ENCODE measurements at regions not wholly inside any gene's neighbourhood (a gene's known extent, or its start where the extent isn't known, plus 50 kb on each side); places are given as distances from the start of the nearest gene placed in this dataset.

DNA sequence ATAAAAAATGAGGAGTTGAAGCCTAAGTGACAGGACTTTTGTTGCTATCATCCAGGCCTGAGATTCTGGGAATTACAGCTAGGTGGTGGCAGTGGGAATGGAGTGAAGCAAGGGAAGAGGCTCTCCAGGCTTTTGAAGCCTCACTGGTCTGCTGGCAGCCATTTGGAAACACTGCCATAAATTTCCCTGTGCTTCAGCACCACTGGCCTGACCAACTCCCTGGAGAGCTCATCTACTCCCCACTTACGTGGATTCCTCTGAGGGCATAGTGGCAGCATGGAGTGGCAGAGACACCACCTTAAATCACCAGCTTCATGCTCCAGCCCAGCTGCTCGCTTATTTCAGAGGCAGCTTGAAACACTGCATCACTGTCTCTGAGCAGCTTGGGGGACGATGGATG lies 518.2 kb downstream of the TLR4 start:
- no peak overlapping the region for H3K4me3 ChIP-seq (ENCODE audit: low read depth, low read length)
- H3K27ac ChIP-seq: no peak overlapping the region

DNA sequence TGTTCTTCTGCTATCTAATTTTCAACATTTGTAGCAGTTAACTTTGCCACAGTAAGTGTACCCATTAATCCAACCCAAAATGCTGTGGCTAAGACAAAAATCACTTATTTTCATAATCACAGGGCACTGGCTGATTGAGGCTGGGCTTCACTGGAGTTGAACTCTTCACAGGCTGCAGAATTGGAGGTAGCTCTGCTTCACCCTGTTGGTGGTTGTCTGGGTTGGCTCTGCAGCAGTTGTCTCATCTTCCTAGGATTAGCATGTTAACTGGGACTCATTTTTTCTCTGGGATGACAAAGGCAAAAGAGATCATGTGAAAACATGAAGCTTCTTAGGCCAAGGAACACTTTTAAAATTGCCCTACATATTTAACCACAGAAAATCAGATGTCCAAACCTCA lies 518.9 kb downstream of the TLR4 start:
- H3K4me3 ChIP-seq (ENCODE audit: low read depth, low read length): no peak overlapping the region
- H3K27ac ChIP-seq: no peak overlapping the region
- DNase-seq: no peak
- H3K27me3 ChIP-seq (replicated peaks): no peaks in the 10 kb centered on the region
- TF ChIP-seq, protein P1, sequence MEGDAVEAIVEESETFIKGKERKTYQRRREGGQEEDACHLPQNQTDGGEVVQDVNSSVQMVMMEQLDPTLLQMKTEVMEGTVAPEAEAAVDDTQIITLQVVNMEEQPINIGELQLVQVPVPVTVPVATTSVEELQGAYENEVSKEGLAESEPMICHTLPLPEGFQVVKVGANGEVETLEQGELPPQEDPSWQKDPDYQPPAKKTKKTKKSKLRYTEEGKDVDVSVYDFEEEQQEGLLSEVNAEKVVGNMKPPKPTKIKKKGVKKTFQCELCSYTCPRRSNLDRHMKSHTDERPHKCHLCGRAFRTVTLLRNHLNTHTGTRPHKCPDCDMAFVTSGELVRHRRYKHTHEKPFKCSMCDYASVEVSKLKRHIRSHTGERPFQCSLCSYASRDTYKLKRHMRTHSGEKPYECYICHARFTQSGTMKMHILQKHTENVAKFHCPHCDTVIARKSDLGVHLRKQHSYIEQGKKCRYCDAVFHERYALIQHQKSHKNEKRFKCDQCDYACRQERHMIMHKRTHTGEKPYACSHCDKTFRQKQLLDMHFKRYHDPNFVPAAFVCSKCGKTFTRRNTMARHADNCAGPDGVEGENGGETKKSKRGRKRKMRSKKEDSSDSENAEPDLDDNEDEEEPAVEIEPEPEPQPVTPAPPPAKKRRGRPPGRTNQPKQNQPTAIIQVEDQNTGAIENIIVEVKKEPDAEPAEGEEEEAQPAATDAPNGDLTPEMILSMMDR (IDR thresholded peaks at IDR 0.05; ENCODE audit: low read depth, low read length, missing control alignments): no peak
- no peaks in the 10 kb centered on the region for H3K36me3 ChIP-seq (replicated peaks)
- in situ Hi-C loops (cut with HindIII; ENCODE audit: low pct_ligation_motif_present, low sequenced_read_pairs): no loop called here

More for the DNA sequence above, 518.2 kb downstream of the TLR4 start:
- H3K27me3 ChIP-seq (replicated peaks): no peaks in the 10 kb centered on the region
- no peak for DNase-seq
- H3K36me3 ChIP-seq (replicated peaks): no peaks in the 10 kb centered on the region
- TF ChIP-seq, protein P1 (IDR thresholded peaks at IDR 0.05; ENCODE audit: low read depth, low read length, missing control alignments): no peak
- in situ Hi-C loops (cut with HindIII; ENCODE audit: low pct_ligation_motif_present, low sequenced_read_pairs): no loop called here

DNA sequence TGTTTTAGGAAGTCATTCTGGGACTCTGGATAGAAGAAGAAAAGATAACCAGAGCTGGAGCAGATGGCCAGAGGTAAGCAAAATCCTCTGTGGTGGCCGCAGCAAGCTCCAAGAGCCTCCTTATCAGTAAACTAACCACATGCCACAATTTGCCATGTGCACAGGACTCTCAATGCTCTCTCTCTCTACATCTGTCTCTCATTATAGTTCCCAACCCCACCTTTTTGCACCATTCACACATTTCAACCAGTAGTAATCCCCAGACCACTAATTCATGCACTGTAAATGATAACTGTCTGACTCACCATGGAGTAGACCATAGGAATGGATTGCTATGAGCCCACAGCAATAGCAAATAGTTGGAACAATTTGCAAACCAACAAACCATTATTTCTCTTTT lies 526.1 kb downstream of the TLR4 start:
- TF ChIP-seq, protein P1 (IDR thresholded peaks at IDR 0.05; ENCODE audit: low read depth, low read length, missing control alignments): no peak
- Histone ChIP-seq H3K36me3 (replicated peaks) (no peaks in the 10 kb centered on the region), H3K27ac (no peak overlapping the region), H3K27me3 (replicated peaks) (no peaks in the 10 kb centered on the region), H3K4me3 (ENCODE audit: low read depth, low read length) (no peak overlapping the region)
- in situ Hi-C loops (cut with HindIII; ENCODE audit: low pct_ligation_motif_present, low sequenced_read_pairs): no loop called here
- no peak for DNase-seq

DNA sequence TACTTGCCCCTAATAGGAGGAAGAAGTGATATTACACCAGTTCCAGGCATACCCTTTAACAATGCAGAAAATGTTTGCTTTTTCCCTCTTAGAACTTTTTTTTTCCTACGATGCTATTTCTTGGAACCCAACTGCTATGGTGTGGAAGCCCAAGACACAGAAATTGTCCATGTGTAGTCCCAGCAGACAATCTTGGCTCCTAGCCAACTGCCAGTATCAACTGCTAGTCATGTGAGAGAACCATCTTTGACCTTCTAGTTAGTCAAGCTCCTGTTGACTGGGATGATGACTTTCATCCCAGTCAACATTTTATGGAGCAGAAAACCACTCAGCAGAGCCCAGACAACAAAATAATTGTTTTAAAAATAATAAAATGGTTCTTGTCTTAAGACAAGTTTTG lies 532.4 kb downstream of the TLR4 start:
- no peak overlapping the region for H3K27ac ChIP-seq
- H3K4me3 ChIP-seq (ENCODE audit: low read depth, low read length): no peak overlapping the region
- in situ Hi-C loops (cut with HindIII; ENCODE audit: low pct_ligation_motif_present, low sequenced_read_pairs): no loop called here
- DNase-seq: no peak
- no peaks in the 10 kb centered on the region for H3K36me3 ChIP-seq (replicated peaks)
- TF ChIP-seq, protein P1 (IDR thresholded peaks at IDR 0.05; ENCODE audit: low read depth, low read length, missing control alignments): no peak
- no peaks in the 10 kb centered on the region for H3K27me3 ChIP-seq (replicated peaks)

DNA sequence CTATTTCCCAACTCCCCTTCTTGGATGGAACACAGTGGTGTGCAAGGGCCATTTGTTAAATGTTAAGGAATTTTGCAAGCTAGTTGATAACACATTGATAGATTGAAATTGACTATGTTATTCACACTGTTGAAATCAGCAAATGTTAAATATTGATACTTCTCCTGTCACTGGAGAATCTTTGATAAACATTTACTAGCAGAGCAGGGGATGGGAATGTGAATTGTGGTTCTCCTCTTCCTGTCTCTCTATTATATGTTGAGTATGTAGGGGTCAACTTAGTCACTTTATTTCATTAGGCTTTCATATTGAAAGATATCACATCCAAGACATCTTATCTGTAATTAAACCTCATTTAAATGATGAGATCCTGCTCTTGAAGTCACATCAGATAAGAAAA lies 533.9 kb downstream of the TLR4 start:
- TF ChIP-seq, protein P1 (IDR thresholded peaks at IDR 0.05; ENCODE audit: low read depth, low read length, missing control alignments): no peak
- DNase-seq: no peak
- Histone ChIP-seq H3K36me3 (replicated peaks) (no peaks in the 10 kb centered on the region), H3K4me3 (ENCODE audit: low read depth, low read length) (no peak overlapping the region), H3K27me3 (replicated peaks) (no peaks in the 10 kb centered on the region), H3K27ac (no peak overlapping the region)
- in situ Hi-C loops (cut with HindIII; ENCODE audit: low pct_ligation_motif_present, low sequenced_read_pairs): no loop called here

DNA sequence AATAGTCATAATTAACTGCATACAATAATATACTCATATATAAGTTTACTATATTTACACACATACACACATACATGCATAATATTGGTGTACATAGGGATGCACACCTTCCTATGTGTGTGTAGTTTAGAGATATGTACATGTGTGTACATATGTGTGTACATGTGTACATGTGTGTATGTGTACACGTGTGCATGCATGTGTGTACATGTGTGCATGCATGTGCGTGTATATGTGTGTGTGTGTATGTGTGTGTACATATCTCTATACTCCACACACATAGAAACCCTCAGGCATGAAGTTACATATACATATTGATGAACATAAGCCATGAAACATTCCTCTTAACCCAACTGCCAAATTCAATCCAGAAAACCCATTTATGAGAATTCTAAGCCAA lies 547.8 kb downstream of the TLR4 start:
- Histone ChIP-seq H3K4me3 (ENCODE audit: low read depth, low read length) (no peak overlapping the region), H3K27me3 (replicated peaks) (no peaks in the 10 kb centered on the region), H3K36me3 (replicated peaks) (no peaks in the 10 kb centered on the region), H3K27ac (no peak overlapping the region)
- in situ Hi-C loops (cut with HindIII; ENCODE audit: low pct_ligation_motif_present, low sequenced_read_pairs): no loop called here
- TF ChIP-seq, protein P1 (IDR thresholded peaks at IDR 0.05; ENCODE audit: low read depth, low read length, missing control alignments): no peak
- no peak for DNase-seq
